PC-9 (cell line): ENCODE measurements at regions not wholly inside any gene's neighbourhood (a gene's known extent, or its start where the extent isn't known, plus 50 kb on each side); places are given as distances from the start of the nearest gene placed in this dataset.

Experiments
- BruUV-seq: library from RNA; stranded (reverse); fragments of 400-500 nt; replicated peaks from 2 replicates; lab custom pipeline; 2021; lab: Mats Ljungman, UMichigan
- CTCF ChIA-PET: fragments of 300-600 bp; sonication (Branson Sonifier 250); formaldehyde crosslinking; loops from one replicate; lab custom pipeline; 2022; ENCODE audit warnings: antibody characterized with exemption; lab: Charles Lee
- POLR2A ChIA-PET: fragments of 300-600 bp; sonication (Branson Sonifier 250); formaldehyde crosslinking; loops from one replicate; lab custom pipeline; 2022; ENCODE audit warnings: antibody characterized with exemption; ENCODE audit not compliant: unreplicated experiment; lab: Charles Lee
- DNase-seq, 2 experiments: peaks; one replicate each; pipeline versions ENCODE4 v3.0.0 to v3.0.0-alpha.2; 2015 to 2022; ENCODE audit warnings: mixed read lengths in 1 of 2
- H2AFZ ChIP-seq: fragments of 200-600 bp; sonication (generic); 2 replicates; pipeline ENCODE4 v1.8.1; 2017; ENCODE audit warnings: antibody characterized with exemption
- H3F3A ChIP-seq: fragments of 200-600 bp; sonication (generic); 2 replicates; pipeline ENCODE4 v1.8.1; 2017; ENCODE audit warnings: antibody characterized with exemption, mild to moderate bottlenecking, low read depth; ENCODE audit not compliant: insufficient read depth
- H3K27ac ChIP-seq: fragments of 200-600 bp; sonication (generic); 2 replicates; pipeline ENCODE4 v1.6.1; 2016; ENCODE audit warnings: mixed run types
- H3K27me3 ChIP-seq: fragments of 200-600 bp; sonication (generic); 2 replicates; pipeline ENCODE4 v1.6.1; 2016; ENCODE audit warnings: low read depth, mixed run types; ENCODE audit not compliant: insufficient read depth
- H3K36me3 ChIP-seq: fragments of 200-600 bp; sonication (generic); 2 replicates; pipeline ENCODE4 v1.6.1; 2016; ENCODE audit warnings: low read depth, mixed run types
- H3K4me1 ChIP-seq: fragments of 200-600 bp; sonication (generic); replicated peaks from 2 replicates; pipeline ENCODE4 v1.6.1; 2016; ENCODE audit warnings: mixed run types; ENCODE audit not compliant: insufficient read depth
- H3K4me2 ChIP-seq: fragments of 200-600 bp; sonication (generic); 2 replicates; pipeline ENCODE4 v1.6.1; 2017; ENCODE audit warnings: mixed run types
- H3K4me3 ChIP-seq: fragments of 200-600 bp; sonication (generic); 2 replicates; pipeline ENCODE4 v1.6.1; 2016; ENCODE audit warnings: mixed run types
- H3K79me2 ChIP-seq: fragments of 200-600 bp; sonication (generic); 2 replicates; pipeline ENCODE4 v1.6.1; 2017; ENCODE audit warnings: low read depth, mixed run types
- H3K9me2 ChIP-seq: fragments of 200-600 bp; sonication (generic); 2 replicates; pipeline ENCODE4 v1.8.1; 2017; ENCODE audit warnings: mild to moderate bottlenecking; ENCODE audit not compliant: insufficient read depth
- H3K9me3 ChIP-seq: fragments of 200-600 bp; sonication (generic); 2 replicates; pipeline ENCODE4 v1.8.1; 2016; ENCODE audit warnings: low read depth; ENCODE audit not compliant: insufficient read depth
- H4K20me1 ChIP-seq: fragments of 200-600 bp; sonication (generic); 2 replicates; pipeline ENCODE4 v1.8.1; 2017; ENCODE audit not compliant: insufficient read depth
- CTCF ChIP-seq: fragments of 200-600 bp; sonication (generic); conservative IDR thresholded peaks from 2 replicates; pipeline ENCODE4 v1.6.1; 2017; ENCODE audit warnings: mixed run types, antibody characterized with exemption, mild to moderate bottlenecking, moderate library complexity
- EZH2 ChIP-seq: fragments of 200-600 bp; sonication (generic); IDR thresholded peaks from 2 replicates; pipeline ENCODE4 v1.8.0; 2017; ENCODE audit warnings: antibody characterized with exemption, low read depth
- intact Hi-C: fragments of 100-400 bp; cut with micrococcal nuclease; formaldehyde crosslinking; loops from one replicate; pipeline ENCODE4 v1.10.0; 2022; ENCODE audit not compliant: unreplicated experiment

DNA sequence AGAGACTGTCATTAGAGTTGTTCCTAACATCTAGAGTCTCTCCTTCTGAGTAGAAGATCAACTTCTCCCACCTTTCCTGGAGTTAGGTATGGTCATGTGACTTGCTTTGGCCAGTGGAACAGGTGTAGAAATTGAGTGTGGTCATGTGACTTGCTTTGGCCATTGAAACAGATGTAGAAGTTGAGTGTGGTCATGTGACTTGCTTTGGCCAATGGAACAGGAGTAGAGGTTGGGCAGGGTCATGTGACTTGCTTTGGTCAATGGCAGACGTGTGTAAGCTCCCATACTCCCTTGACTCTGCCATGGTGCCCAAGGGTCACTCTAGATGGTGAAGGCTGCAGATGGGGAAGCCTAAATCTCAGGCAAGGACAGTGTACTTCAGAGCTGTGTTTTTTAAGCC lies 306.0 kb downstream of the NPHP4 start:
- no peaks in the 10 kb centered on the region for H3K4me1 ChIP-seq
- no peak overlapping the region for H3K4me2 ChIP-seq
- ChIA-PET POLR2A (no interaction called here), CTCF (no interaction called here)
- no peak for TF ChIP-seq CTCF
- no peak for TF ChIP-seq EZH2
- no peak overlapping the region for H2AFZ ChIP-seq
- H3K9me3 ChIP-seq: no peaks in the 10 kb centered on the region
- H3K27me3 ChIP-seq: peaks cover 59% of the 10 kb centered on the region
- no peaks in the 10 kb centered on the region for H3K79me2 ChIP-seq
- H3K4me3 ChIP-seq: no peak overlapping the region
- intact Hi-C loops: no loop called here
- H3K36me3 ChIP-seq: no peaks in the 10 kb centered on the region
- no peaks in the 10 kb centered on the region for H3K9me2 ChIP-seq
- no peaks in the 10 kb centered on the region for H4K20me1 ChIP-seq
- H3F3A ChIP-seq: no peaks in the 10 kb centered on the region
- DNase-seq: no peak
- BruUV-seq: no TSS peak
- H3K27ac ChIP-seq: no peak overlapping the region

DNA sequence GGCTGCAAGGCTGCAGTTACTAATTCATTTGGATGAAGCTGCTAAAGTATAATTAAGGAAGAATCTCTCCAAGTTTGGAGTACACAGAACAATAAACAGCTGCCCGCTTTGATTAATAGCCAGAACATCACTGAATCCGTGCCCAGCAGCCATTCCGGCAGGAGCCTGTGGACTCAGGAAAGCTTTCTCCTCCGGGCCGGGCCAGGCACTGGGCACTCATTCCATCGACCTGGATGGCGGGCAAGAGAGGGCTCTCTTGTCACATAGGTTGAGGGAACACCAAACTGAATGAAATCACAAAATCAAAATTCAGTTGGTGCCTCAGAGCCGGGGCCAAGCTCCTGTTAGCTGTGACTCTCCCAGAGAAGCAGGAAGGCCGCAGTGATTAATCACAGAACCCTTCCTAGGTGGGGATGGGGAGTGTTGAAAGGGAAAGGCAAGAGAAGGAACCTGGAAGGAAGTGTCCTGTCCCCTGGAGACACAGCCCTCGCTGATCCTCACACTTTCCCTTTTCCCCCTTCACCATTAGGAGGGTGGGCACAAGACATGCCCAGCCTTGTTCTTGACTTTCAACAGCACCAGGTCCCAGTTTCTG lies 306.7 kb downstream of the NPHP4 start:
- no peak overlapping the region for H3K4me3 ChIP-seq
- H3K4me2 ChIP-seq: no peak overlapping the region
- H3K36me3 ChIP-seq: no peaks in the 10 kb centered on the region
- BruUV-seq: no TSS peak
- H3K9me2 ChIP-seq: no peaks in the 10 kb centered on the region
- H4K20me1 ChIP-seq: no peaks in the 10 kb centered on the region
- no peak overlapping the region for H2AFZ ChIP-seq
- CTCF ChIA-PET: no interaction called here
- no peaks in the 10 kb centered on the region for H3K9me3 ChIP-seq
- H3K4me1 ChIP-seq: no peaks in the 10 kb centered on the region
- H3K27ac ChIP-seq: no peak overlapping the region
- no peaks in the 10 kb centered on the region for H3K79me2 ChIP-seq
- no peaks in the 10 kb centered on the region for H3F3A ChIP-seq
- POLR2A ChIA-PET: no interaction called here
- TF ChIP-seq EZH2: no peak
- TF ChIP-seq CTCF: no peak
- peaks cover 53% of the 10 kb centered on the region for H3K27me3 ChIP-seq
- intact Hi-C loops: no loop called here
- DNase-seq: no peak

DNA sequence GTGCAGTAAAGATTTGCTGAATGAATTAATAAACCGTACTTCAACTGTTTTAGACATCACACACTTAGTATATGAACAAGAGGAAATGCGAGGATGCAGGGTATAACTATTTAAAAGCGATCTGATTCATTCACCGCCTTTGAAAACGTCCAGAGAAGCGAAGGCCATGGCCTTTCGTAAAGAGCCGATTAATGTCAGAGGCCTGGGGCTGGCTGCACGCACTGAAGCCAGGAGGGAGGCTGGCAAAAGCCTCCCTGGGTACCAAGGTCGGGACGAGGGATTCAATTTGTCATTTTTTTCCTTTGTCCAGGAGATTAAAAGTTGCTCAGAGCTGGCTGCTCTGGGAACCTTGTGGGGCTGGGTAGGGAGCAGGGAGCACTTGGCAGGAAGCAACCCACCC lies 307.4 kb downstream of the NPHP4 start:
- BruUV-seq: no TSS peak
- H3K4me2 ChIP-seq: no peak overlapping the region
- DNase-seq: no peak
- H3K4me1 ChIP-seq: no peaks in the 10 kb centered on the region
- H3K9me2 ChIP-seq: no peaks in the 10 kb centered on the region
- H3K27me3 ChIP-seq: peaks cover 45% of the 10 kb centered on the region
- no peak for TF ChIP-seq CTCF
- no peak for TF ChIP-seq EZH2
- no peaks in the 10 kb centered on the region for H4K20me1 ChIP-seq
- H2AFZ ChIP-seq: no peak overlapping the region
- no peak overlapping the region for H3K4me3 ChIP-seq
- no peaks in the 10 kb centered on the region for H3K36me3 ChIP-seq
- no peaks in the 10 kb centered on the region for H3K79me2 ChIP-seq
- ChIA-PET CTCF (no interaction called here), POLR2A (no interaction called here)
- no peaks in the 10 kb centered on the region for H3K9me3 ChIP-seq
- H3K27ac ChIP-seq: no peak overlapping the region
- no peaks in the 10 kb centered on the region for H3F3A ChIP-seq
- intact Hi-C loops: no loop called here
